SK-N-SH (cell line): ENCODE measurements at regions not wholly inside any gene's neighbourhood (a gene's known extent, or its start where the extent isn't known, plus 50 kb on each side); places are given as distances from the start of the nearest gene placed in this dataset.

Source experiments
- CTCF ChIA-PET: fragments of 300-600, 350-600 bp; formaldehyde crosslinking; extraction: SDS; loops from one replicate; lab custom pipeline; 2021; lab: Yijun Ruan, JAX
- POLR2A ChIA-PET: fragments of 350-600 bp; sonication (Branson Sonifier 250); formaldehyde crosslinking; extraction: SDS; loops from one replicate; lab custom pipeline; 2020; ENCODE audit warnings: antibody characterized with exemption, inconsistent platforms; lab: Yijun Ruan, JAX
- DNase-seq: peaks from one replicate; pipeline ENCODE4 v3.0.0; 2012
- H2AFZ ChIP-seq: fragments of 200-600 bp; sonication (generic); 2 replicates; pipeline ENCODE4 v1.8.1; 2016; ENCODE audit warnings: antibody characterized with exemption, mild to moderate bottlenecking, low read depth
- H3F3A ChIP-seq: fragments of 200-600 bp; sonication (generic); replicated peaks from 2 replicates; pipeline ENCODE3; 2016; ENCODE audit warnings: antibody characterized with exemption, mild to moderate bottlenecking; ENCODE audit not compliant: insufficient read depth
- H3K27ac ChIP-seq, 2 experiments: fragments of 200-500 bp in 1 of 2; fragments of 200-600 bp in 1 of 2; sonication (Bioruptor generic) in 1 of 2; sonication (generic), shearing (Covaris generic) in 1 of 2; 2 replicates each; pipeline versions ENCODE4 v1.5.1 to v1.6.1; 2014 to 2016; ENCODE audit warnings: low read depth in 2 of 2, inconsistent platforms in 1 of 2, low read length in 1 of 2, mild to moderate bottlenecking in 1 of 2, mixed read lengths in 1 of 2
- H3K27me3 ChIP-seq: fragments of 200-600 bp; sonication (generic), shearing (Covaris generic); 2 replicates; pipeline ENCODE4 v1.6.1; 2016; ENCODE audit warnings: mixed run types; ENCODE audit not compliant: insufficient read depth
- H3K36me3 ChIP-seq, 2 experiments: fragments of 200-500 bp in 1 of 2; fragments of 200-600 bp in 1 of 2; sonication (Bioruptor generic) in 1 of 2; sonication (generic) in 1 of 2; replicated peaks in 1 of 2; 2 replicates each; pipeline versions ENCODE3 to v1.5.1; 2014 to 2016; ENCODE audit warnings: low read length in 1 of 2, mild to moderate bottlenecking in 1 of 2; ENCODE audit not compliant: insufficient read depth in 2 of 2, control insufficient read depth in 1 of 2
- H3K4me1 ChIP-seq, 2 experiments: fragments of 200-500 bp in 1 of 2; fragments of 200-600 bp in 1 of 2; sonication (Bioruptor generic) in 1 of 2; sonication (generic), shearing (Covaris generic) in 1 of 2; 2 replicates each; pipeline versions ENCODE4 v1.5.1 to v1.6.1; 2014 to 2016; ENCODE audit warnings: low read depth in 1 of 2, low read length in 1 of 2, mixed run types in 1 of 2; ENCODE audit not compliant: insufficient read depth in 2 of 2, control insufficient read depth in 1 of 2
- H3K4me2 ChIP-seq: fragments of 200-600 bp; sonication (generic), shearing (Covaris generic); 2 replicates; pipeline ENCODE4 v1.6.1; 2017; ENCODE audit warnings: mixed run types
- H3K4me3 ChIP-seq, 2 experiments: fragments of 200-500 bp in 1 of 2; fragments of 200-600 bp in 1 of 2; sonication (Bioruptor generic) in 1 of 2; sonication (generic), shearing (Covaris generic) in 1 of 2; 2 replicates each; pipeline versions ENCODE4 v1.5.1 to v1.8.1; 2014 to 2016; ENCODE audit warnings: low read depth in 2 of 2, inconsistent platforms in 1 of 2, low read length in 1 of 2, mild to moderate bottlenecking in 1 of 2, mixed read lengths in 1 of 2, moderate library complexity in 1 of 2
- H3K79me2 ChIP-seq: fragments of 200-600 bp; sonication (generic); 2 replicates; pipeline ENCODE4 v1.8.1; 2017; ENCODE audit warnings: mild to moderate bottlenecking; ENCODE audit not compliant: insufficient read depth
- H3K9ac ChIP-seq: fragments of 200-600 bp; sonication (generic); 2 replicates; pipeline ENCODE4 v1.6.1; 2017; ENCODE audit warnings: mixed run types
- H3K9me2 ChIP-seq: fragments of 200-600 bp; sonication (generic); 2 replicates; pipeline ENCODE4 v1.6.1; 2017; ENCODE audit warnings: mixed run types
- H3K9me3 ChIP-seq: fragments of 200-600 bp; sonication (generic); 2 replicates; pipeline ENCODE4 v1.6.1; 2017; ENCODE audit warnings: mixed run types, mild to moderate bottlenecking, moderate library complexity
- H4K20me1 ChIP-seq: fragments of 200-600 bp; sonication (generic); 2 replicates; pipeline ENCODE4 v1.6.1; 2017; ENCODE audit warnings: mild to moderate bottlenecking, mixed run types; ENCODE audit not compliant: insufficient read depth
- CHD2 ChIP-seq: fragments of 150-350 bp; IDR thresholded peaks from 2 replicates; pipeline ENCODE4 v1.6.1; 2018; ENCODE audit warnings: low read length; ENCODE audit not compliant: partially characterized antibody
- ELF1 ChIP-seq: IDR thresholded peaks from 2 replicates; pipeline ENCODE4 v1.4.0; 2012
- EP300 ChIP-seq, 2 experiments: IDR thresholded peaks; 2 replicates each; pipeline versions ENCODE4 v1.4.0 to v1.6.1; 2012; ENCODE audit warnings: borderline replicate concordance in 1 of 2, low read depth in 1 of 2, low read length in 1 of 2
- FOXM1 ChIP-seq: IDR thresholded peaks from 2 replicates; pipeline ENCODE4 v1.4.0; 2012; ENCODE audit warnings: low read depth, mild to moderate bottlenecking
- GABPA ChIP-seq: IDR thresholded peaks from 2 replicates; pipeline ENCODE4 v1.4.0; 2012; ENCODE audit warnings: low read depth, mild to moderate bottlenecking
- GATA2 ChIP-seq: sonication (generic); formaldehyde crosslinking; IDR thresholded peaks from 2 replicates; pipeline ENCODE4 v1.5.0; 2020; ENCODE audit warnings: mild to moderate bottlenecking, missing genetic modification reagents
- JUND ChIP-seq: IDR thresholded peaks from 2 replicates; pipeline ENCODE4 v1.4.0; 2012
- MAX ChIP-seq: IDR thresholded peaks from 2 replicates; pipeline ENCODE4 v1.4.0; 2012; ENCODE audit warnings: low read depth
- NRF1 ChIP-seq: IDR thresholded peaks from 2 replicates; pipeline ENCODE4 v1.6.1; 2012; ENCODE audit warnings: low read depth, mild to moderate bottlenecking, low read length
- RAD21 ChIP-seq: IDR thresholded peaks from 2 replicates; pipeline ENCODE4 v1.6.1; 2012; ENCODE audit warnings: mild to moderate bottlenecking, low read length
- RCOR1 ChIP-seq: fragments of 150-350 bp; IDR thresholded peaks from 2 replicates; pipeline ENCODE4 v1.6.1; 2017; ENCODE audit warnings: antibody characterized with exemption, low read length
- RFX5 ChIP-seq: IDR thresholded peaks from 2 replicates; pipeline ENCODE4 v1.6.1; 2012; ENCODE audit warnings: mild to moderate bottlenecking, improper control_type of control experiment, low read length
- RXRA ChIP-seq: IDR thresholded peaks from 2 replicates; pipeline ENCODE4 v1.4.0; 2012; ENCODE audit warnings: low read depth, mild to moderate bottlenecking, borderline replicate concordance
- SIN3A ChIP-seq: IDR thresholded peaks from 2 replicates; pipeline ENCODE4 v1.6.1; 2012; ENCODE audit warnings: low read depth, mild to moderate bottlenecking, low read length, moderate library complexity, borderline replicate concordance
- SMC3 ChIP-seq: IDR thresholded peaks from 2 replicates; pipeline ENCODE4 v1.6.1; 2012; ENCODE audit warnings: low read depth, low read length, improper control_type of control experiment
- TAF1 ChIP-seq: IDR thresholded peaks from 2 replicates; pipeline ENCODE4 v1.6.1; 2012; ENCODE audit warnings: low read depth, mild to moderate bottlenecking, low read length, moderate library complexity, borderline replicate concordance
- TCF12 ChIP-seq: IDR thresholded peaks from 2 replicates; pipeline ENCODE4 v1.4.0; 2012
- WGBS: methylation state at CpG from one replicate; pipeline ENCODE4 v1.1.6; 2017; ENCODE audit warnings: low lambda C conversion rate; 5-methylcytosine and 5-hydroxymethylcytosine counted together
- TF ChIP-seq, protein P1 (sequence below): IDR thresholded peaks from 2 replicates; pipeline ENCODE4 v1.4.0; 2012; ENCODE audit warnings: low read depth, borderline replicate concordance
- TF ChIP-seq, protein P2 (sequence below): fragments of 200-600 bp; sonication (generic); IDR thresholded peaks from 2 replicates; pipeline ENCODE4 v1.6.1; 2017; ENCODE audit warnings: antibody characterized with exemption, mild to moderate bottlenecking, moderate library complexity
- TF ChIP-seq, protein P3 (sequence below): IDR thresholded peaks from 2 replicates; pipeline ENCODE4; 2012

- H3F3A ChIP-seq, result peaks cover 19% of the 10 kb centered on the region
- peaks cover 5 to 30% of the 10 kb centered on the region in 2 experiments for H3K4me1 ChIP-seq
- no peak overlapping the region for H3K4me3 ChIP-seq
- 64% methylated on average over 5 of the region's 5 CpGs for WGBS
- H3K4me2 ChIP-seq, result peak overlapping the region; percentile 28
- no peak for TF ChIP-seq RXRA
- peak; percentile 46; the same call in 1 of the 2 replicates for TF ChIP-seq TCF12
- peak; percentile 75 for TF ChIP-seq GATA2 (CRISPR knock-in tag)
- POLR2A ChIA-PET, result no interaction called here
- H3K9me2 ChIP-seq, result no peaks in the 10 kb centered on the region
- H3K36me3 ChIP-seq, result no peaks in the 10 kb centered on the region
- no peaks in the 10 kb centered on the region for H3K79me2 ChIP-seq
- H4K20me1 ChIP-seq, result no peaks in the 10 kb centered on the region
- no peaks in the 10 kb centered on the region for H3K9me3 ChIP-seq
- no peak overlapping the region for H3K9ac ChIP-seq
- H2AFZ ChIP-seq, result peak overlapping the region; percentile 31
- H3K27me3 ChIP-seq, result no peaks in the 10 kb centered on the region
- peak overlapping the region; percentile 66 to 76; a peak in 3 of 4 replicates for H3K27ac ChIP-seq
- DNase-seq, result no peak
- CTCF ChIA-PET, result interaction anchor here (1.4 kb wide), 1 partner anchor 10 kb away, joined by 3 read pairs; no protein-coding TSS in a partner anchor
These were observed 248.4 kb downstream of the PRELID2 start for GRCh38 chr5:145586661-145587307.

DNA sequence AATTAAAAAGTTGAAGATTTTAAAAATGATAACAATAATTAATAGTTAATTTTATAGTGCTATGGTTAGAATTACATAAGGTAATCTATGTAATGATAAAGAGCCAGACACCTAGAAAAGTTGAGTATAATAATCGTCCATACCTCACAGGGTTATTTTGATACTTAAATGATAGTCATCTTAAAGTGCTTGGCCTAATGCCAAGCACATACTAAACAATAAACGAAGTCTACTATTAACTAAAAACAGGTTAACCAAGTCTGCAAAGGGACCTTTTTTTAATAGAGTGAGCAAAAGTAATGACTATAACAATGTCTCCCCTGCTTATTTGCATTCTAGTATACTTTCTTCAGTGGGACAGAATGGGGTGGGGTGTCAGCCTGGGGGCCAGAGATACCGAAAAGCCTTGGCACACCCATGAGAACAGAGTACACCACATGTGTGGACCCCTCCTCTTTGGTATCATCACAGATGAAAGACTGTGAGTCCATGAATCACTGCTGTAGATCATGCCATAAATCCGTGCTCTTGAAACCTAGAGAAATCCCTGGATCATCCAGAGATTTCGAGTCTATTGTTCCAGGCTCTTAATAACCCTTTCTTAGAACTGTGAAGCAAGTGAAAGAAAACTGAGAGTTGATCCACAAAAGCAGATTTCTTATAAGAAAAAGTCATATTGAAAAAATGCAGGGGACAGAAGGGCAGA is 249.5 kb downstream of the PRELID2 start:
- WGBS, result 65% methylated on average over 5 of the region's 5 CpGs
- POLR2A ChIA-PET, result no interaction called here
- Histone ChIP-seq H3K4me1 (peaks cover 5 to 30% of the 10 kb centered on the region in 2 experiments), H3K27ac (no peak overlapping the region), H2AFZ (no peak overlapping the region), H3K9ac (no peak overlapping the region), H3K4me2 (no peak overlapping the region), H4K20me1 (no peaks in the 10 kb centered on the region), H3K9me3 (no peaks in the 10 kb centered on the region), H3K79me2 (no peaks in the 10 kb centered on the region), H3K27me3 (no peaks in the 10 kb centered on the region), H3K4me3 (no peak overlapping the region), H3F3A (peaks cover 19% of the 10 kb centered on the region), H3K9me2 (no peaks in the 10 kb centered on the region), H3K36me3 (no peaks in the 10 kb centered on the region)
- TF ChIP-seq, protein P1, sequence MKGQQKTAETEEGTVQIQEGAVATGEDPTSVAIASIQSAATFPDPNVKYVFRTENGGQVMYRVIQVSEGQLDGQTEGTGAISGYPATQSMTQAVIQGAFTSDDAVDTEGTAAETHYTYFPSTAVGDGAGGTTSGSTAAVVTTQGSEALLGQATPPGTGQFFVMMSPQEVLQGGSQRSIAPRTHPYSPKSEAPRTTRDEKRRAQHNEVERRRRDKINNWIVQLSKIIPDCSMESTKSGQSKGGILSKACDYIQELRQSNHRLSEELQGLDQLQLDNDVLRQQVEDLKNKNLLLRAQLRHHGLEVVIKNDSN, result no peak
- TF ChIP-seq RAD21, result no peak
- TF ChIP-seq, protein P2, sequence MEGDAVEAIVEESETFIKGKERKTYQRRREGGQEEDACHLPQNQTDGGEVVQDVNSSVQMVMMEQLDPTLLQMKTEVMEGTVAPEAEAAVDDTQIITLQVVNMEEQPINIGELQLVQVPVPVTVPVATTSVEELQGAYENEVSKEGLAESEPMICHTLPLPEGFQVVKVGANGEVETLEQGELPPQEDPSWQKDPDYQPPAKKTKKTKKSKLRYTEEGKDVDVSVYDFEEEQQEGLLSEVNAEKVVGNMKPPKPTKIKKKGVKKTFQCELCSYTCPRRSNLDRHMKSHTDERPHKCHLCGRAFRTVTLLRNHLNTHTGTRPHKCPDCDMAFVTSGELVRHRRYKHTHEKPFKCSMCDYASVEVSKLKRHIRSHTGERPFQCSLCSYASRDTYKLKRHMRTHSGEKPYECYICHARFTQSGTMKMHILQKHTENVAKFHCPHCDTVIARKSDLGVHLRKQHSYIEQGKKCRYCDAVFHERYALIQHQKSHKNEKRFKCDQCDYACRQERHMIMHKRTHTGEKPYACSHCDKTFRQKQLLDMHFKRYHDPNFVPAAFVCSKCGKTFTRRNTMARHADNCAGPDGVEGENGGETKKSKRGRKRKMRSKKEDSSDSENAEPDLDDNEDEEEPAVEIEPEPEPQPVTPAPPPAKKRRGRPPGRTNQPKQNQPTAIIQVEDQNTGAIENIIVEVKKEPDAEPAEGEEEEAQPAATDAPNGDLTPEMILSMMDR, result no peak
- TF ChIP-seq RFX5, result no peak
- no peak for TF ChIP-seq TAF1
- no peak for TF ChIP-seq EP300 (IDR thresholded peaks at IDR 0.05; ENCODE audit: borderline replicate concordance in 1 of 2, low read depth in 1 of 2, low read length in 1 of 2)
- TF ChIP-seq CHD2, result no peak
- TF ChIP-seq SIN3A, result no peak
- TF ChIP-seq SMC3, result no peak
- no peak for TF ChIP-seq FOXM1
- TF ChIP-seq MAX, result no peak
- TF ChIP-seq NRF1, result no peak
- TF ChIP-seq, protein P3, sequence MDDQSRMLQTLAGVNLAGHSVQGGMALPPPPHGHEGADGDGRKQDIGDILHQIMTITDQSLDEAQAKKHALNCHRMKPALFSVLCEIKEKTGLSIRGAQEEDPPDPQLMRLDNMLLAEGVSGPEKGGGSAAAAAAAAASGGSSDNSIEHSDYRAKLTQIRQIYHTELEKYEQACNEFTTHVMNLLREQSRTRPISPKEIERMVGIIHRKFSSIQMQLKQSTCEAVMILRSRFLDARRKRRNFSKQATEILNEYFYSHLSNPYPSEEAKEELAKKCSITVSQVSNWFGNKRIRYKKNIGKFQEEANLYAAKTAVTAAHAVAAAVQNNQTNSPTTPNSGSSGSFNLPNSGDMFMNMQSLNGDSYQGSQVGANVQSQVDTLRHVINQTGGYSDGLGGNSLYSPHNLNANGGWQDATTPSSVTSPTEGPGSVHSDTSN, result no peak
- no peak for TF ChIP-seq GABPA
- no peak for TF ChIP-seq GATA2 (CRISPR knock-in tag)
- no peak for TF ChIP-seq RCOR1
- no peak for TF ChIP-seq JUND
- TF ChIP-seq ELF1, result no peak
- no peak for DNase-seq
- CTCF ChIA-PET, result no interaction called here
